ENCODE measurements at regions not wholly inside any gene's neighbourhood (a gene's known extent, or its start where the extent isn't known, plus 50 kb on each side); places are given as distances from the start of the nearest gene placed in this dataset.

GRCh38 chr3:20391644-20392043, 205.6 kb upstream of the SGO1 start:
- Histone ChIP-seq H3F3A (ENCODE audit: insufficient read depth, low read length) (no peaks in the 10 kb centered on the region), H4K20me1 (ENCODE audit: insufficient read depth, low read length) (no peaks in the 10 kb centered on the region), H3K27me3 (replicated peaks; ENCODE audit: insufficient read depth, low read length) (no peaks in the 10 kb centered on the region), H3K4me2 (ENCODE audit: low read depth, low read length) (no peak overlapping the region), H3K4me1 (ENCODE audit: low read length) (no peaks in the 10 kb centered on the region), H2AFZ (ENCODE audit: low read length) (no peak overlapping the region), H3K9ac (ENCODE audit: low read length) (no peak overlapping the region), H3K9me3 (replicated peaks; ENCODE audit: insufficient read depth, low read length) (no peaks in the 10 kb centered on the region), H3K27ac (ENCODE audit: low read length) (no peak overlapping the region), H3K4me3 (ENCODE audit: low read length) (no peak overlapping the region), H3K36me3 (replicated peaks; ENCODE audit: insufficient read depth, low read length) (no peaks in the 10 kb centered on the region), H3K79me2 (ENCODE audit: low read length) (no peaks in the 10 kb centered on the region), H3K9me2 (replicated peaks; ENCODE audit: insufficient read depth, low read length) (no peaks in the 10 kb centered on the region)
- TF ChIP-seq EZH2phosphoT487 (IDR thresholded peaks at IDR 0.05; ENCODE audit: low read length), result no peak
- no peak for TF ChIP-seq EZH2 (optimal IDR thresholded peaks at IDR 0.05; ENCODE audit: low read depth, low read length)
- TF ChIP-seq, protein P1, sequence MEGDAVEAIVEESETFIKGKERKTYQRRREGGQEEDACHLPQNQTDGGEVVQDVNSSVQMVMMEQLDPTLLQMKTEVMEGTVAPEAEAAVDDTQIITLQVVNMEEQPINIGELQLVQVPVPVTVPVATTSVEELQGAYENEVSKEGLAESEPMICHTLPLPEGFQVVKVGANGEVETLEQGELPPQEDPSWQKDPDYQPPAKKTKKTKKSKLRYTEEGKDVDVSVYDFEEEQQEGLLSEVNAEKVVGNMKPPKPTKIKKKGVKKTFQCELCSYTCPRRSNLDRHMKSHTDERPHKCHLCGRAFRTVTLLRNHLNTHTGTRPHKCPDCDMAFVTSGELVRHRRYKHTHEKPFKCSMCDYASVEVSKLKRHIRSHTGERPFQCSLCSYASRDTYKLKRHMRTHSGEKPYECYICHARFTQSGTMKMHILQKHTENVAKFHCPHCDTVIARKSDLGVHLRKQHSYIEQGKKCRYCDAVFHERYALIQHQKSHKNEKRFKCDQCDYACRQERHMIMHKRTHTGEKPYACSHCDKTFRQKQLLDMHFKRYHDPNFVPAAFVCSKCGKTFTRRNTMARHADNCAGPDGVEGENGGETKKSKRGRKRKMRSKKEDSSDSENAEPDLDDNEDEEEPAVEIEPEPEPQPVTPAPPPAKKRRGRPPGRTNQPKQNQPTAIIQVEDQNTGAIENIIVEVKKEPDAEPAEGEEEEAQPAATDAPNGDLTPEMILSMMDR (IDR thresholded peaks at IDR 0.05; ENCODE audit: low read length), result no peak
- no peak for DNase-seq

DNA sequence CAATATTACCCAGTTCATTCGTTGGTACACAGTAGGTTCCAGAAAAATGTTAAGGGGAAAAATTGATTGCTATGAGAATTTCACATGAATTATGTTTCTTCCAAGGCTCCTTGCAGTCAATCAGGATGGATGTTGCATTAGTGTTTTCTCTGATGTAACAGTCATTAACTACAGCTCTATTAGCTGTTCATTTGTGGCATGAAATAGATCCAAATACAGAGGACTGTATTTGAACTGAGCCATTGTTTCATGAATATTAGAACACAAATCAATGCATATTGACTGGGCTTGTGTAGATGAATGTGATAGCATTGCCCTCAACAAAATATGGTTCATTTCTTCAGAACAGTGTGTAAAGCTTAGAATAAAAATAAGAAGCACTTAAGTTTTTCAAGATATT, 203.0 kb upstream of the SGO1 start:
- no peak overlapping the region for H3K4me3 ChIP-seq (ENCODE audit: low read length)
- no peaks in the 10 kb centered on the region for H4K20me1 ChIP-seq (ENCODE audit: insufficient read depth, low read length)
- H3F3A ChIP-seq (ENCODE audit: insufficient read depth, low read length), result no peaks in the 10 kb centered on the region
- no peak overlapping the region for H2AFZ ChIP-seq (ENCODE audit: low read length)
- H3K9me3 ChIP-seq (replicated peaks; ENCODE audit: insufficient read depth, low read length), result no peaks in the 10 kb centered on the region
- DNase-seq, result no peak
- H3K79me2 ChIP-seq (ENCODE audit: low read length), result no peaks in the 10 kb centered on the region
- H3K27ac ChIP-seq (ENCODE audit: low read length), result no peak overlapping the region
- H3K36me3 ChIP-seq (replicated peaks; ENCODE audit: insufficient read depth, low read length), result no peaks in the 10 kb centered on the region
- no peak overlapping the region for H3K9ac ChIP-seq (ENCODE audit: low read length)
- TF ChIP-seq EZH2phosphoT487 (IDR thresholded peaks at IDR 0.05; ENCODE audit: low read length), result no peak
- no peak for TF ChIP-seq EZH2 (optimal IDR thresholded peaks at IDR 0.05; ENCODE audit: low read depth, low read length)
- TF ChIP-seq, protein P1 (IDR thresholded peaks at IDR 0.05; ENCODE audit: low read length), result no peak
- H3K4me2 ChIP-seq (ENCODE audit: low read depth, low read length), result no peak overlapping the region
- no peaks in the 10 kb centered on the region for H3K27me3 ChIP-seq (replicated peaks; ENCODE audit: insufficient read depth, low read length)
- no peaks in the 10 kb centered on the region for H3K4me1 ChIP-seq (ENCODE audit: low read length)
- no peaks in the 10 kb centered on the region for H3K9me2 ChIP-seq (replicated peaks; ENCODE audit: insufficient read depth, low read length)

DNA sequence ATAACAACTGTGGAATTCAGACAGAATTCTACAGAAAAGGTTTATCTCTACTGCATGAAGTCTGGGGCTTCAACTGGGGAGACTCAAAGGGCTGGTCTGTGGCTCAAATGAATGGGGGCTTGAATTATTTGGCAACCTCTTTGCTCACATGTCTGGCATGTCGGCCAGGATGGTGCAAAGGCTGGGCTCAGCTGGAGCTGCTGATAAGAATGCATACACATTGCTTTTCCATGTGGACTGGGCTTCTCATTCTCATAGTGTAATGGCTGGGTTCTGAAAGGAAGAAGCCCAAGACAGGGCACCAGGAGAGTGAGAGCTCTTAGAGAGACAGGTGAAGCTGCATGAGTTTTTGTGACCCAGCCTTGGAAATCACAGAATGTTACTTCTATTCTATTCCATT, 194.3 kb upstream of the SGO1 start:
- DNase-seq, result no peak
- H3K27ac ChIP-seq (ENCODE audit: low read length), result no peak overlapping the region
- H3K4me2 ChIP-seq (ENCODE audit: low read depth, low read length), result no peak overlapping the region
- H3K9ac ChIP-seq (ENCODE audit: low read length), result no peak overlapping the region
- no peaks in the 10 kb centered on the region for H3K9me3 ChIP-seq (replicated peaks; ENCODE audit: insufficient read depth, low read length)
- H3K79me2 ChIP-seq (ENCODE audit: low read length), result no peaks in the 10 kb centered on the region
- no peaks in the 10 kb centered on the region for H3F3A ChIP-seq (ENCODE audit: insufficient read depth, low read length)
- H2AFZ ChIP-seq (ENCODE audit: low read length), result no peak overlapping the region
- no peaks in the 10 kb centered on the region for H3K27me3 ChIP-seq (replicated peaks; ENCODE audit: insufficient read depth, low read length)
- no peaks in the 10 kb centered on the region for H4K20me1 ChIP-seq (ENCODE audit: insufficient read depth, low read length)
- no peaks in the 10 kb centered on the region for H3K36me3 ChIP-seq (replicated peaks; ENCODE audit: insufficient read depth, low read length)
- no peaks in the 10 kb centered on the region for H3K9me2 ChIP-seq (replicated peaks; ENCODE audit: insufficient read depth, low read length)
- TF ChIP-seq, protein P1 (IDR thresholded peaks at IDR 0.05; ENCODE audit: low read length), result no peak
- TF ChIP-seq EZH2phosphoT487 (IDR thresholded peaks at IDR 0.05; ENCODE audit: low read length) (no peak), EZH2 (optimal IDR thresholded peaks at IDR 0.05; ENCODE audit: low read depth, low read length) (no peak)
- H3K4me1 ChIP-seq (ENCODE audit: low read length), result no peaks in the 10 kb centered on the region
- H3K4me3 ChIP-seq (ENCODE audit: low read length), result no peak overlapping the region
